ENCODE measurements at regions not wholly inside any gene's neighbourhood (a gene's known extent, or its start where the extent isn't known, plus 50 kb on each side); places are given as distances from the start of the nearest gene placed in this dataset.
A peak's percentile ranks its signal among the peaks of the same experiment; 100 is the strongest.

DNA sequence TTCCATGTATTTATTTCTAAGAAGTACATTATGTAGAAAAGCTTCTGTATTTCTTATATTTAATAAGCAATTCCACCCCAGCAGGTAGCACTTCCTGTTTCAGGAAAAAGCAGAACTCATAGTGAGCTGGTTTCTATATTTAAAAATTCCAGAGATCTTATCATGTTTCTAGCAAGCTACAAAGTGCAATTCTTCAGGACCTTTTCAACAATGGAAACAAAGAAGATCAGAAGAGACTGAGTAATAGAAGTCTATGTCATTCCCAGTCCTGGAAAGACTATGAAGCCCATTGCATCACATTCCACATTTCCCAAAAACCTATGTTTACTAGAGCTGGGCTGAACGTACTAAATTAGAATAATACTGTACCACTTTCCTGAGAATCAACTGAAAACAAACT lies 302.6 kb upstream of the NRSN1 start:
- intact Hi-C loops (cut with micrococcal nuclease): no loop called here
- Mint-ChIP-seq H3K27ac (ENCODE audit: low read depth, unreplicated experiment) (no peak overlapping the region), H3K27me3 (ENCODE audit: insufficient read depth, unreplicated experiment) (no peaks in the 10 kb centered on the region), H3K4me3 (ENCODE audit: unreplicated experiment) (no peak overlapping the region), H3K36me3 (ENCODE audit: insufficient read depth, unreplicated experiment) (no peaks in the 10 kb centered on the region), H3K4me1 (ENCODE audit: insufficient read depth, unreplicated experiment) (peaks cover 5% of the 10 kb centered on the region), H3K9me3 (ENCODE audit: unreplicated experiment) (peaks cover 7% of the 10 kb centered on the region)
- DNase-seq (ENCODE audit: unreplicated experiment): peak; percentile 7
- CTCF ChIA-PET: no interaction called here
- POLR2A ChIA-PET: interaction anchor here (0.6 kb wide), 1 partner anchor 9 kb away, joined by 3 read pairs; no protein-coding TSS in a partner anchor
- TF ChIP-seq, protein P1, sequence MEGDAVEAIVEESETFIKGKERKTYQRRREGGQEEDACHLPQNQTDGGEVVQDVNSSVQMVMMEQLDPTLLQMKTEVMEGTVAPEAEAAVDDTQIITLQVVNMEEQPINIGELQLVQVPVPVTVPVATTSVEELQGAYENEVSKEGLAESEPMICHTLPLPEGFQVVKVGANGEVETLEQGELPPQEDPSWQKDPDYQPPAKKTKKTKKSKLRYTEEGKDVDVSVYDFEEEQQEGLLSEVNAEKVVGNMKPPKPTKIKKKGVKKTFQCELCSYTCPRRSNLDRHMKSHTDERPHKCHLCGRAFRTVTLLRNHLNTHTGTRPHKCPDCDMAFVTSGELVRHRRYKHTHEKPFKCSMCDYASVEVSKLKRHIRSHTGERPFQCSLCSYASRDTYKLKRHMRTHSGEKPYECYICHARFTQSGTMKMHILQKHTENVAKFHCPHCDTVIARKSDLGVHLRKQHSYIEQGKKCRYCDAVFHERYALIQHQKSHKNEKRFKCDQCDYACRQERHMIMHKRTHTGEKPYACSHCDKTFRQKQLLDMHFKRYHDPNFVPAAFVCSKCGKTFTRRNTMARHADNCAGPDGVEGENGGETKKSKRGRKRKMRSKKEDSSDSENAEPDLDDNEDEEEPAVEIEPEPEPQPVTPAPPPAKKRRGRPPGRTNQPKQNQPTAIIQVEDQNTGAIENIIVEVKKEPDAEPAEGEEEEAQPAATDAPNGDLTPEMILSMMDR (IDR thresholded peaks at IDR 0.05; ENCODE audit: unreplicated experiment): no peak
- BruUV-seq (replicated peaks): no TSS peak

DNA sequence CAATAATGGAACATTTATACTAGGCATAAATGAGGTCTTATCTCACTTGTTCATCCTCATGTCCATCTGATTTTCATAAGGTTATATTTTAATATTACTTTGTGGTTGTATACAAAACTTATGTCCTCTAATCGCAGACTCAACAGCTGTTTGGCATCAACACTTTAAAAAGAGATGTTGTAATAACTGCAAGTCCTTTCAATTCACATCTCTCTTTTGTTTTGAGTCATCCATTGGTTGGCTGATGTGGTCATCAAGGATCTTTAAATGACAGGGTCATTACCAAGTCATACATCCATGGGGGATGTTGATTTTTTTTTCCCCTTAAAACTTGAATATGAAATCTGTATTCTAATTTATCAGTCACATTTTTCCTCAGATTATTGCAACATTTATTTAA lies 299.4 kb upstream of the NRSN1 start:
- no TSS peak for BruUV-seq (replicated peaks)
- peaks cover 5% of the 10 kb centered on the region for H3K4me1 Mint-ChIP-seq (ENCODE audit: insufficient read depth, unreplicated experiment)
- H3K4me3 Mint-ChIP-seq (ENCODE audit: unreplicated experiment): no peak overlapping the region
- POLR2A ChIA-PET: no interaction called here
- no peak overlapping the region for H3K27ac Mint-ChIP-seq (ENCODE audit: low read depth, unreplicated experiment)
- no peaks in the 10 kb centered on the region for H3K27me3 Mint-ChIP-seq (ENCODE audit: insufficient read depth, unreplicated experiment)
- H3K36me3 Mint-ChIP-seq (ENCODE audit: insufficient read depth, unreplicated experiment): no peaks in the 10 kb centered on the region
- CTCF ChIA-PET: interaction anchor here (0.7 kb wide), 1 partner anchor 108 kb away, joined by 3 read pairs; no protein-coding TSS in a partner anchor
- intact Hi-C loops (cut with micrococcal nuclease): no loop called here
- no peaks in the 10 kb centered on the region for H3K9me3 Mint-ChIP-seq (ENCODE audit: unreplicated experiment)
- DNase-seq (ENCODE audit: unreplicated experiment): peak; percentile 8
- TF ChIP-seq, protein P1 (IDR thresholded peaks at IDR 0.05; ENCODE audit: unreplicated experiment): no peak

DNA sequence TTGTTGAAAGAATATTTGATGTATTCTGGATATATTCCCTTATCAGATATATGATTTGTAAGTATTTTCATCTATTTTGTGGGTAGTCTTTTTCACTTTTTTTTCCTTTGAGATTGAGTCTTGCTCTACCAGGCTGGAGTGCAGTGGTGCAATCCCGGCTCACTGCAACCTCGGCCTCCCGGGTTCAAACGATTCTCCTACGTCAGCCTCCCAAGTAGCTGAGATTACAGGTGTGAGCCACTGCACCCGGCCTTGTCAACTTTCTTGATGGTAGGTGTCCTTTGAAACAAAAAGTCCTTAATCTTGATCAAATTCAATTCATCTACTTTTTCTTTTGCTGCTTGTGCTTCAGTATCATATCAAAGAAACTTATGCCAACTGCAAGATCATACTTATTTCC lies 297.2 kb upstream of the NRSN1 start:
- H3K4me3 Mint-ChIP-seq (ENCODE audit: unreplicated experiment): no peak overlapping the region
- no peaks in the 10 kb centered on the region for H3K9me3 Mint-ChIP-seq (ENCODE audit: unreplicated experiment)
- peaks cover 5% of the 10 kb centered on the region for H3K4me1 Mint-ChIP-seq (ENCODE audit: insufficient read depth, unreplicated experiment)
- DNase-seq (ENCODE audit: unreplicated experiment): no peak
- intact Hi-C loops (cut with micrococcal nuclease): no loop called here
- H3K27ac Mint-ChIP-seq (ENCODE audit: low read depth, unreplicated experiment): no peak overlapping the region
- CTCF ChIA-PET: no interaction called here
- no peaks in the 10 kb centered on the region for H3K27me3 Mint-ChIP-seq (ENCODE audit: insufficient read depth, unreplicated experiment)
- no peaks in the 10 kb centered on the region for H3K36me3 Mint-ChIP-seq (ENCODE audit: insufficient read depth, unreplicated experiment)
- POLR2A ChIA-PET: no interaction called here
- BruUV-seq (replicated peaks): no TSS peak
- TF ChIP-seq, protein P1 (IDR thresholded peaks at IDR 0.05; ENCODE audit: unreplicated experiment): no peak

DNA sequence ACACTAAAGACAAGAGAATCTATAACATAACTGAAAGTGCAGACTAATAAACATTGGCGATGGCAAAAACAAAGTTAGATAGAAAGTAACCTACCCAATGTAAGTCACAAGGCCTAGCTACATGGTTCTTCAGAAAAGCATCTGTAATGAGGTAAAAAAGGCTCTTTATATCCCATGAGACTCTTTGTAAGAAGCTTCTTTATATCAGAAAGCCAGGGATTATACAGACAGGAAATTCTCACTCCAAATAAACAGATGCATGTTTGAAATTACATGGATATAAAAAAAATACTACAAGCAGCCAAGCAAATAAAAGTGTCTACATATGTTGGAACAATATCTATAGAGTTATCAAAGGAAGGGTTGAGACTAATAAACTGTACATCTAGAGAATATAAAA lies 284.9 kb upstream of the NRSN1 start:
- Mint-ChIP-seq H3K4me3 (ENCODE audit: unreplicated experiment) (no peak overlapping the region), H3K27ac (ENCODE audit: low read depth, unreplicated experiment) (no peak overlapping the region), H3K36me3 (ENCODE audit: insufficient read depth, unreplicated experiment) (no peaks in the 10 kb centered on the region), H3K27me3 (ENCODE audit: insufficient read depth, unreplicated experiment) (no peaks in the 10 kb centered on the region), H3K9me3 (ENCODE audit: unreplicated experiment) (no peaks in the 10 kb centered on the region), H3K4me1 (ENCODE audit: insufficient read depth, unreplicated experiment) (no peaks in the 10 kb centered on the region)
- ChIA-PET POLR2A (no interaction called here), CTCF (interaction anchor here (0.6 kb wide), 1 partner anchor 390 kb away, joined by 3 read pairs; no protein-coding TSS in a partner anchor)
- no peak for DNase-seq (ENCODE audit: unreplicated experiment)
- TF ChIP-seq, protein P1 (IDR thresholded peaks at IDR 0.05; ENCODE audit: unreplicated experiment): no peak
- intact Hi-C loops (cut with micrococcal nuclease): no loop called here
- no TSS peak for BruUV-seq (replicated peaks)
